ENCODE measurements at regions not wholly inside any gene's neighbourhood (a gene's known extent, or its start where the extent isn't known, plus 50 kb on each side); places are given as distances from the start of the nearest gene placed in this dataset.

- TF ChIP-seq CTCF (IDR thresholded peaks at IDR 0.05) (no peak), ZFX (IDR thresholded peaks at IDR 0.05; ENCODE audit: borderline replicate concordance) (no peak)
Observed at GRCh38 chr21:41079159-41079558, 88.8 kb upstream of the BACE2 start.

Data from 22Rv1 (cell line).